ENCODE measurements at regions not wholly inside any gene's neighbourhood (a gene's known extent, or its start where the extent isn't known, plus 50 kb on each side); places are given as distances from the start of the nearest gene placed in this dataset.

DNA sequence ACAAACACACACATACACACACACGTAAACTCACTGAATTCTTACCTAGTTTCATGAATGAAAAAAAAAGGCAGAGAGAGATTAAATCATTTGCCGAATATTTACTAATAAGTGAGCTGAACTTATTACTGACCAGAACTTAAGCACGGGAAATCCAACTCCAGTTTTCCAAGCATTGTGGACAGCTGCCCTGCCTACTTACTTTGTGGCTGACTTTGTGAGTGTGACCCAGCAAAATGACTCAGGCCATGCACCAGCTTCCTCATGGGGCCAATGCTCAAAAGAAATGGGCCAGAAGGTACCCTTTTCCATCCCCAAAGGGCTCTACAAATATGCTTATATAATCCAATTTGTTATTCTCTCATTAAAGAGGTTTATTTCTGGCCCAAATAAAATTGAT lies 87.4 kb upstream of the RHOBTB1 start:
- H3K27me3 ChIP-seq (ENCODE audit: low read length), result no peaks in the 10 kb centered on the region
- H3K4me3 ChIP-seq (ENCODE audit: insufficient read depth, low read length, poor library complexity, severe bottlenecking), result no peak overlapping the region
- H3K36me3 ChIP-seq (ENCODE audit: low read length), result no peaks in the 10 kb centered on the region
- no peak overlapping the region for H2AFZ ChIP-seq (ENCODE audit: low read depth, low read length, severe bottlenecking)
- no peaks in the 10 kb centered on the region for H3K9me2 ChIP-seq (replicated peaks; ENCODE audit: insufficient read depth, low read length)
- H4K20me1 ChIP-seq (ENCODE audit: low read depth, low read length), result no peaks in the 10 kb centered on the region
- no peaks in the 10 kb centered on the region for H3K79me2 ChIP-seq (ENCODE audit: insufficient read depth, low read length)
- H3K9me3 ChIP-seq (ENCODE audit: insufficient read depth, low read length), result no peaks in the 10 kb centered on the region
- no peak overlapping the region for H3K4me2 ChIP-seq (ENCODE audit: low read depth, low read length, poor library complexity, severe bottlenecking)
- no peaks in the 10 kb centered on the region for H3F3A ChIP-seq (ENCODE audit: insufficient read depth)
- no peak overlapping the region for H3K27ac ChIP-seq (ENCODE audit: low read depth, low read length)
- no peak for TF ChIP-seq EZH2phosphoT487 (conservative IDR thresholded peaks at IDR 0.05; ENCODE audit: low read length)
- TF ChIP-seq, protein P1, sequence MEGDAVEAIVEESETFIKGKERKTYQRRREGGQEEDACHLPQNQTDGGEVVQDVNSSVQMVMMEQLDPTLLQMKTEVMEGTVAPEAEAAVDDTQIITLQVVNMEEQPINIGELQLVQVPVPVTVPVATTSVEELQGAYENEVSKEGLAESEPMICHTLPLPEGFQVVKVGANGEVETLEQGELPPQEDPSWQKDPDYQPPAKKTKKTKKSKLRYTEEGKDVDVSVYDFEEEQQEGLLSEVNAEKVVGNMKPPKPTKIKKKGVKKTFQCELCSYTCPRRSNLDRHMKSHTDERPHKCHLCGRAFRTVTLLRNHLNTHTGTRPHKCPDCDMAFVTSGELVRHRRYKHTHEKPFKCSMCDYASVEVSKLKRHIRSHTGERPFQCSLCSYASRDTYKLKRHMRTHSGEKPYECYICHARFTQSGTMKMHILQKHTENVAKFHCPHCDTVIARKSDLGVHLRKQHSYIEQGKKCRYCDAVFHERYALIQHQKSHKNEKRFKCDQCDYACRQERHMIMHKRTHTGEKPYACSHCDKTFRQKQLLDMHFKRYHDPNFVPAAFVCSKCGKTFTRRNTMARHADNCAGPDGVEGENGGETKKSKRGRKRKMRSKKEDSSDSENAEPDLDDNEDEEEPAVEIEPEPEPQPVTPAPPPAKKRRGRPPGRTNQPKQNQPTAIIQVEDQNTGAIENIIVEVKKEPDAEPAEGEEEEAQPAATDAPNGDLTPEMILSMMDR (IDR thresholded peaks at IDR 0.05; ENCODE audit: insufficient read depth, low read length, poor library complexity, severe bottlenecking), result no peak
- no peak overlapping the region for H3K9ac ChIP-seq (ENCODE audit: low read length)

DNA sequence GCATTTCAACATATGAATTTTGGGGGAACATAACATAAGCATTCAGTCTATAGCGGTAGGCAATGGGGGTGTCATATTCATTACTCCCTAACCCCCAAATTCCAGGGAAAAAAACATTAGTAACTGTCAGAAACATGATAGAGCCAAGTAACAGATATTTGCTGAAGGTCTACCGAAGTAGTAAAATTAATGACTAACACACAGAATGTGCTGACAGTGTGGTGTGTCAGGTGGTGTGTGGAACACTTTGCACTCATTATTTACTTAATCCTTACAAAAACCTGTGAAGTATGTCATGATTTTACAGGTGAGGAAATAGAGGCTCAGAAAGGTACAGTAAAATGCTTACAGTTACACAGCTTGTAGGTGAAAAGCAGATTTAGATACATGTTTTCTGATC lies 85.4 kb upstream of the RHOBTB1 start:
- H3K79me2 ChIP-seq (ENCODE audit: insufficient read depth, low read length), result no peaks in the 10 kb centered on the region

DNA sequence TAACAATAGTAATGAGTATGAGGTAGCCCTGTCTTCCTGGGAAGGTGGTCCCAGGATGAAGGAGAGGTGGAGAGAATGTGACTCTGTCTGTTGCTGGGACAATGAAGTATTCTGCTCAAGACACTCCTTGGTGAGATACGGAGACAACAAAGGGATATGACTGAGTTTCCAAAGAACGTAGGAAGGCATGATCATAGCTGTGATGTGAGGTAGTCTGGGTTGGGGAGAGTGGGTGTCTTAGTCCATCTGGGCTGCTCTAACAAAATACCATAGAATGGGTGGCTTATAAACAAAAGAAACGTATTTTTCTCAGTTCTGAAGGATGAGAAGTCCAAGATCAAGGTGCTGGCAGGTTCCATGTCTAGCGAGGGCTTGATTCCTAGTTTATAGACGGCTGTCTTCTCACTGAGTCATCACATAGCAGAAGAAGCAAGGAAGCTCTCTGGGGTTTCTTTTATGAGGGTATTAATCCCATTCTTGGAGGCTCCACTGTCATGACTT lies 84.9 kb upstream of the RHOBTB1 start:
- Histone ChIP-seq H3K9ac (ENCODE audit: low read length) (no peak overlapping the region), H3K4me2 (ENCODE audit: low read depth, low read length, poor library complexity, severe bottlenecking) (no peak overlapping the region), H3K9me2 (replicated peaks; ENCODE audit: insufficient read depth, low read length) (no peaks in the 10 kb centered on the region), H3K4me3 (ENCODE audit: insufficient read depth, low read length, poor library complexity, severe bottlenecking) (no peak overlapping the region), H3K36me3 (ENCODE audit: low read length) (no peaks in the 10 kb centered on the region), H3K79me2 (ENCODE audit: insufficient read depth, low read length) (no peaks in the 10 kb centered on the region), H2AFZ (ENCODE audit: low read depth, low read length, severe bottlenecking) (no peak overlapping the region), H3K27ac (ENCODE audit: low read depth, low read length) (no peak overlapping the region), H4K20me1 (ENCODE audit: low read depth, low read length) (no peaks in the 10 kb centered on the region), H3K27me3 (ENCODE audit: low read length) (no peaks in the 10 kb centered on the region), H3K9me3 (ENCODE audit: insufficient read depth, low read length) (no peaks in the 10 kb centered on the region), H3F3A (ENCODE audit: insufficient read depth) (no peaks in the 10 kb centered on the region)
- TF ChIP-seq, protein P1 (IDR thresholded peaks at IDR 0.05; ENCODE audit: insufficient read depth, low read length, poor library complexity, severe bottlenecking), result no peak

More for the DNA sequence above, 85.4 kb upstream of the RHOBTB1 start:
- Histone ChIP-seq H3F3A (ENCODE audit: insufficient read depth) (no peaks in the 10 kb centered on the region), H3K9me3 (ENCODE audit: insufficient read depth, low read length) (no peaks in the 10 kb centered on the region), H3K4me2 (ENCODE audit: low read depth, low read length, poor library complexity, severe bottlenecking) (no peak overlapping the region), H3K9me2 (replicated peaks; ENCODE audit: insufficient read depth, low read length) (no peaks in the 10 kb centered on the region), H4K20me1 (ENCODE audit: low read depth, low read length) (no peaks in the 10 kb centered on the region), H3K27ac (ENCODE audit: low read depth, low read length) (no peak overlapping the region), H3K9ac (ENCODE audit: low read length) (no peak overlapping the region), H2AFZ (ENCODE audit: low read depth, low read length, severe bottlenecking) (no peak overlapping the region), H3K27me3 (ENCODE audit: low read length) (no peaks in the 10 kb centered on the region), H3K36me3 (ENCODE audit: low read length) (no peaks in the 10 kb centered on the region), H3K4me3 (ENCODE audit: insufficient read depth, low read length, poor library complexity, severe bottlenecking) (no peak overlapping the region)
- TF ChIP-seq, protein P1 (IDR thresholded peaks at IDR 0.05; ENCODE audit: insufficient read depth, low read length, poor library complexity, severe bottlenecking), result no peak
- no peak for TF ChIP-seq EZH2phosphoT487 (conservative IDR thresholded peaks at IDR 0.05; ENCODE audit: low read length)

All from SU-DHL-6 (cell line).